ENCODE measurements at regions not wholly inside any gene's neighbourhood (a gene's known extent, or its start where the extent isn't known, plus 50 kb on each side); places are given as distances from the start of the nearest gene placed in this dataset.

- no peak for DNase-seq (ENCODE audit: low spot score)
These were observed 189.1 kb downstream of the CRPPA start for GRCh38 chr7:16232273-16232672.

GRCh38 chr7:16223963-16224707 lies 197.2 kb downstream of the CRPPA start:
- no peak for DNase-seq (ENCODE audit: low spot score)

GRCh38 chr7:16212610-16213009 lies 208.7 kb downstream of the CRPPA start:
- DNase-seq (ENCODE audit: low spot score): no peak

- DNase-seq (ENCODE audit: low spot score): no peak
These were observed 209.3 kb downstream of the CRPPA start for GRCh38 chr7:16212032-16212431.

GRCh38 chr7:16211402-16211925 lies 209.9 kb downstream of the CRPPA start:
- no peak for DNase-seq (ENCODE audit: low spot score)

- DNase-seq (ENCODE audit: low spot score): no peak
These were observed 211.2 kb downstream of the CRPPA start for GRCh38 chr7:16210171-16210570.

- DNase-seq (ENCODE audit: low spot score): no peak
These were observed 214.0 kb downstream of the CRPPA start for GRCh38 chr7:16207321-16207720.

GRCh38 chr7:16205466-16205865 lies 215.9 kb downstream of the CRPPA start:
- DNase-seq (ENCODE audit: low spot score): no peak

GRCh38 chr7:16204953-16205352 lies 216.4 kb downstream of the CRPPA start:
- DNase-seq (ENCODE audit: low spot score): no peak

- no peak for DNase-seq (ENCODE audit: low spot score)
These were observed 218.3 kb downstream of the CRPPA start for GRCh38 chr7:16203065-16203464.

- no peak for DNase-seq (ENCODE audit: low spot score)
These were observed 219.0 kb downstream of the CRPPA start for GRCh38 chr7:16202303-16202702.

- no peak for DNase-seq (ENCODE audit: low spot score)
These were observed 220.7 kb downstream of the CRPPA start for GRCh38 chr7:16200591-16200990.

GRCh38 chr7:16193631-16194030 lies 227.7 kb downstream of the CRPPA start:
- no peak for DNase-seq (ENCODE audit: low spot score)

- no peak for DNase-seq (ENCODE audit: low spot score)
These were observed 232.2 kb downstream of the CRPPA start for GRCh38 chr7:16189026-16189715.

- DNase-seq (ENCODE audit: low spot score): no peak
These were observed 234.2 kb downstream of the CRPPA start for GRCh38 chr7:16187131-16187530.

- no peak for DNase-seq (ENCODE audit: low spot score)
These were observed 242.8 kb downstream of the CRPPA start for GRCh38 chr7:16178585-16178984.

- DNase-seq (ENCODE audit: low spot score): no peak
These were observed 243.2 kb downstream of the CRPPA start for GRCh38 chr7:16178092-16178491.

GRCh38 chr7:16174253-16174652 lies 247.1 kb downstream of the CRPPA start:
- DNase-seq (ENCODE audit: low spot score): no peak

- no peak for DNase-seq (ENCODE audit: low spot score)
These were observed 249.0 kb downstream of the CRPPA start for GRCh38 chr7:16172366-16172765.

GRCh38 chr7:16171928-16172327 lies 249.4 kb downstream of the CRPPA start:
- no peak for DNase-seq (ENCODE audit: low spot score)

- DNase-seq (ENCODE audit: low spot score): no peak
These were observed 250.7 kb downstream of the CRPPA start for GRCh38 chr7:16170671-16171070.

GRCh38 chr7:16169537-16169936 lies 251.8 kb downstream of the CRPPA start:
- DNase-seq (ENCODE audit: low spot score): no peak

GRCh38 chr7:16167526-16167925 lies 253.8 kb downstream of the CRPPA start:
- no peak for DNase-seq (ENCODE audit: low spot score)

- DNase-seq (ENCODE audit: low spot score): no peak
These were observed 277.0 kb downstream of the CRPPA start for GRCh38 chr7:16144361-16144760.

All from COLO829 (cell line).